ENCODE measurements at regions not wholly inside any gene's neighbourhood (a gene's known extent, or its start where the extent isn't known, plus 50 kb on each side); places are given as distances from the start of the nearest gene placed in this dataset.

DNA sequence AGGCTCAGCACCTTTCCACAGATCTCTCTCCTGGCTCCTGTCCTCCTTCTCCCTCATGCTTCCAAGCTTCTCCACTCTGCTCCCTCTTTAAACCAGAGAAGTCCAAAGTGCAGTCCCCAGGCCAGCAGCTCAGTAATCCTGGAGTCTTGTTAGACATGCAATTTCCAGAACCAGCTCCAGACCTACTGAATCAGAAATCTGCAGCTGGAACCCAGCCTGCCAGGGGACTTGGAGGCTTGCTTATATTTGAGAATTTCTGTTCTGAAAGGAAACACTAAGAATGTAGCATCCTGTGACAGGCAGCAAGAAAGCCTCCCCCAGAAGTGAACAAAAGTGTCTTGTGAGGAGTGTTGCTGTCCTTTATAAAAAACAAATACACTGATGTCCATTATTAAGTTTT lies 438.1 kb downstream of the BCKDHB start:
- DNase-seq = no peak
- no peak for TF ChIP-seq GATA1 (IDR thresholded peaks at IDR 0.05; ENCODE audit: low read depth, low read length)
- no peak for TF ChIP-seq POLR2A (IDR thresholded peaks at IDR 0.05; ENCODE audit: low read length)

DNA sequence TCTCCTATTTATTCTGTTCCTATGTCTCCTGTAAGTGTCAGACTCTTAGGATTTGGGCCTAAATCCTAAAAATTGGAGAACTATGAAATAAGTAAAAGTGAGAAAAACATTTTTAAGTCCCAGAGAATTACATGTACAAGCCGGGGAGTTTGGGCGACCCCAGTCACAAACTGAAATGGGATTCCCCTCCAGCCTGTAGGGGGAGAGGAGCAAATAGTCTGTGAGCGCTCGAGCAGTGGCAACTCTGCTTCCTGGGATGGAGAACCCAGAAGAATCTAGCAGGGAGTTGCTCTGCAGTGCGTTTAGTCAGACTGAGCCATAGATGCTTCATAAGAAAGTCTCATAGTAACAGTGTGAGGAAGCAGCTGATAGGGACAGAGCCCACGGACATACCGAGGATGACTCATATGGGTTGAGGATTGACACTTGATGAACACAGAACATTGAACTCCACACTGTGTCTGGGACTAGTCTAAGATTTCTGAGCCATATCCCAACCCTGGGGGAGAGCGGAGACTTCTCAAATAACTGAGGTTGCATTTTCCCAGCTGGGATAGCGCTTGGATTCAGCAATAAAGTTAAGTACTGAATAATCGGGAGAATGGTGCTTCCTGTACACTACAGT lies 437.2 kb downstream of the BCKDHB start:
- TF ChIP-seq GATA1 (IDR thresholded peaks at IDR 0.05; ENCODE audit: low read depth, low read length) (no peak), POLR2A (IDR thresholded peaks at IDR 0.05; ENCODE audit: low read length) (no peak)
- DNase-seq = no peak

DNA sequence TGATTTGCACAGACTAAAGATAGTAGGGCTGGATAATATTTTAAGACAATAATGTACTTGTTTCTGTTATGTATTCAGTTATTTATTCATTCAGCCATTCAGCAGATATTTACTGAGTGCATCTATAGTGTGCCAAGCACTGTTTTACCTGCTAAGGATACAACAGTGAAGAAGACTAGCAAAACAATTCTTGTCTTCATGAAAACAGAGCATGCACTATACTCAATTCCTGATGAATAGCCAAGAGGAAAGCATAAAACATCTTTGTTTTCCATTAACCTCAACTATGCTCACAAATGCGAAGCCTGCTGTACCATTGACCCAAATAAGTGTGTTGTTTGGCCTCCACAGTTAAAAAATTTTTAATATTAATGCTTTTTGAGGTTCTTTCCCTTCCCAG lies 436.7 kb downstream of the BCKDHB start:
- no peak for DNase-seq
- no peak for TF ChIP-seq GATA1 (IDR thresholded peaks at IDR 0.05; ENCODE audit: low read depth, low read length)
- no peak for TF ChIP-seq POLR2A (IDR thresholded peaks at IDR 0.05; ENCODE audit: low read length)

DNA sequence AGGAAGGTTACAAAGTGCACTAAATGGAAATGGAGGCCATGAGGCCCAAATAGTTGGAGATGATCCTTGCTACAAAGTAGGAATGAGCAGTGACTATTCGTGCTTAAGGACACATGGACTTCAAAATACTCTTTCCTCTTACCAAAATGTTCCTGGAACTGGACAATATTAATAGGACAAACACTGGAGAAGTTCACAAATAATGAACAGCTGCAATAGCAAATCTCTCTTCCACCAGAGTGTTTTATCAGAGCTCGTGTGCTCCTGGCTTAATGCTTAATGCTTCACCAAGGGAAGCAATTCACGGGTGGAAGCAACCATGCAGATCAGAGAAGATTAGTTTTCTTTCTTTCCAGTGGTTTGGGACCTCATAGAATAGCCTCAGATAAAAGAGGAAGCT lies 435.4 kb downstream of the BCKDHB start:
- no peak for DNase-seq
- TF ChIP-seq GATA1 (IDR thresholded peaks at IDR 0.05; ENCODE audit: low read depth, low read length) = no peak
- TF ChIP-seq POLR2A (IDR thresholded peaks at IDR 0.05; ENCODE audit: low read length) = no peak

DNA sequence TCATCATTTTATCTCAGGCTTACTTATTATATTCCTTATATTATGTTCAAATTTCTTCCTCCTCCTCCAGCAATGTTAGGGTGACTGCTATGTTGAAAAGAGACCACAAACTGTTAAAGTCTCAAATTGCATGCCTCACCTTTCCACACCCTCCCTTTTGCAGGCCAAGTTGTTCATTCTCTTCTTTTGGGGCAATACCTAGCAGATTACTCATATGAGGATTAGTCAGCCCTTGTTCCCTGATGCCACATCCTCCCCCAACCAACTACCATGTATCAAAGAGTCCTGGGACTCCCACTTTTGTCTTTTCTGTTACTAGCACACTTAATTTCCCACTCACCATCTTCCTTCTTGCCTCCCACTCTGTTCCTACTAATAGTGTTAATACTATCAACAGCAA lies 434.7 kb downstream of the BCKDHB start:
- no peak for TF ChIP-seq POLR2A (IDR thresholded peaks at IDR 0.05; ENCODE audit: low read length)
- no peak for TF ChIP-seq GATA1 (IDR thresholded peaks at IDR 0.05; ENCODE audit: low read depth, low read length)
- no peak for DNase-seq

DNA sequence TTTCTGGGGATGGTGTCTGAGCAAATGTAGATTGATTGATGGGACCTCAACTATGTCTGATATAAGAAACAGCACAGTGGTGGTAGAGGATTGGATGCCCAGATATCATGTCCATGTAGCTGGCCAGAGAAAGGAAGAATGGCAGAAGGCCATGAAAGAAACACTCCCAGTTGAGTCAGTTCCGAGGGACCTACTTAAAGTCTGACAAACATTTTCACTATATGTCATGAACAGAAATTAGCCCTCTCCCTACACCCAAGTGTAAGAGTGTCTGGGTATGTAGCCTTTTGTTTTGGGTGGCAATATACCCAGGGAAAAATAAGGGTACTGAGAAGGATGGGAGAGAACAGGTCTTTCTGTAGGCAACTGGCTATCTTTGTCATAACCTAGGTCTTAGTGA lies 434.2 kb downstream of the BCKDHB start:
- TF ChIP-seq POLR2A (IDR thresholded peaks at IDR 0.05; ENCODE audit: low read length) = no peak
- no peak for TF ChIP-seq GATA1 (IDR thresholded peaks at IDR 0.05; ENCODE audit: low read depth, low read length)
- DNase-seq = no peak

DNA sequence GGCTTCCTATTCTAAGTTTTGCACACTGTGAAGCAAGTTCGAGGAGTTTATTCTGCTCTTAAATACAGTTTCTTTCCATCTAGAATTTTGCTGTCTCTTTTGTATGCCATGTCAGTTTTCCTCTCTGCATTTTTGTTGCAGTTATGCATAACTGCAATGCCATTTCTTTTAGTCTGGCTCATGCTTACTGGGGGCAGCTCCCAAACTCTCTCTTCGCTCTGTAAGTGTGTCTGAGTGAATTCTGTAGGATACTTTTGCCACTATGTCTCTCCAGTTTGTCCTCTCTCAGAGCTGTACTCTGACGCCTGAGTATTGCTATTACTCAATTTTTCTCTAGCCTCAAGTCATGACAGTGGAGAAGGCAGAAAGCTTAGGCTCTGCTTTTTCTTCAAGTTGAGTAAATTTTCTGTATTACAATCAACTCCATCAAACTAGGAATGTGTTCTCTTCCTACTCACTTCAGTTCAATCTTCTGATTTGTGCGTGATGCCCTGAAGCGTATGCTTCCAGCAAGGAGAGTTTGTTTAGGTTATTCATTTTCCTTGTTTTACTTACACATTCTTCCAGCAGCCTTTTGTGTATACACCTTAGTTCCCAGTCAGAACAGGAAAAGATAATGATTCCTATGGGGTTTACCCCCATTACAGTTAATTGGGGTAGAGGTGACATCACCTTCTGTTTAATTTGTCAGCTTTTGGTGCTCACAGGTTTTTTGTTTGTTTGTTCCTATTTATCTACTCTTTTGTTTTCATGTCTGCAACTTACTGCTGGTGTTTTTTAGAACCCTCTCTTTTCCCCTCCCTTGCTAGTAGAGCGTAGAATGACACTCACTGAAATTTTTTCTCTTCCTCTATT lies 430.9 kb downstream of the BCKDHB start:
- DNase-seq = no peak
- TF ChIP-seq GATA1 (IDR thresholded peaks at IDR 0.05; ENCODE audit: low read depth, low read length) = no peak
- TF ChIP-seq POLR2A (IDR thresholded peaks at IDR 0.05; ENCODE audit: low read length) = no peak

DNA sequence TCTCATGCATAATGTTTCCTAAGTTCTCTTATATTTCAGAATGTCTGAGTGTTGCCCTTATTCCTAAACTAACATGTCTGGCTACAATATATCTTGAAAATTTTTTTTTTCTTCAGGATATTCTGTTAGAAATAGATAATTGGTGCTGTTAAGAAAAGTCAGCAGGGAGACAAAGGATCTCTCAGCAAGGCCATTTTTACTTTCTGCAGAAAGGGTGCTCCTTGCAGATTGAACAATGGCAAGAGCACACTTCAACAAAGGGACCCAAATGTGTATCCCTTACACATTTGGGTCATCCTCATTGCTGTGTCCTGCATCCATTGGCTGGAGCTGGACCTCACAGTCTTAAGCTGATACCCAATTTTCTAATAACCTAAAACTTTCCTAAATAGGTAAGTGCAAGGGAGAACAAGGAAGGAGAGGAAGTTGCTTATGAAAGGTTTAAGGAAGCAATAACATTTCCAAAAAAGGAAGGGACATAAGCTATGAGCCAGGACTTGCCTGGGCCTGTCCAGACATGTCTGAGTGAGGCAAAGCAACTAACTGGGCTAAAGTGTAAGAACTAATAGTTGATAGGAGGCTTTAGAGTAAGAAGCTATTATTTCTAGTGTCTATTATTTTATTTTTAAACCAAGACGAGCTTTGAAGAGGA lies 429.6 kb downstream of the BCKDHB start:
- peak in 1 of 2 experiments; percentile 13 for DNase-seq
- no peak for TF ChIP-seq POLR2A (IDR thresholded peaks at IDR 0.05; ENCODE audit: low read length)
- TF ChIP-seq GATA1 (IDR thresholded peaks at IDR 0.05; ENCODE audit: low read depth, low read length) = no peak

DNA sequence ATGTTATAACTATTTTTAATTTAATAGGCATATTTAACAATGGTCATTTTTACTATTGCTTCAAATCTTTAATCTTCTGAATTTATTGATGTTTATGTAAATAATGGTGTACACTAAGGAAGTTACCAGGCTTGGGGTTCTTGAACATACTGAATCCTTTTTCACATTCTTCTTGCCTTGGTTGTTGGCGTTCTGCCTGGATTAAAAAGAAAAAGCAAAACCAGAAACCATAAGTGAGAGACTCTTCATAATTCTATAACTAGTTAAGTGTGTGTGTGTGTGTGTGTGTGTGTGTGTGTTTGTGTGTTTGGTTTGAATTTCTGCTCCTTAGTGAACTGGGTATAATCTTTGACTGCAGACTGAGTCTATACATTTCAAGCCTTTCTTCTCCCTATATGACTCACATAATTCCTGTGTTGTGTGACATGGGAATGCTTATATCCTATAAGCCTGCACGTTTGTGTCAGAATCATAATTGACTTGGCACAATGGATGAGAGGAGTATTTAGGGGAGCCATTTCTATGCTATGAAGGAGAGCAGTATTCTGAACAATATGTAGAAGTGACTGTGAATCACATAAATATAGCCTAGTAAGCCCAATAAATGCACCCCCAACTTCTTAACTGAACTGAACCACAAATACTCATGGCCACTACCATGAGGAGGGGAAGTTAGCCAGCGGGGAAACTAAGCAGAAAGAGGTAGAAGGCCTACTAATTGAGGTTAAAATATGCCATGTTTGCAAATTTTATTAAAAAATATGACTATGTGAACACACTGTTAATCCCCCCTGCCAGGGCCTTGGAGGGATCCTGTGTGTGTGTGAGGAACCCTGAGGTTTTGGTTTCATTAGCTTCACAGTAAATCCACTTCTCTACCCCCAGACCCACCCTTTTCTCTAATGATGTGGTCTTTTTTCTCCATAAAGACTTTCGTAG lies 425.5 kb downstream of the BCKDHB start:
- TF ChIP-seq GATA1 (IDR thresholded peaks at IDR 0.05; ENCODE audit: low read depth, low read length) = no peak
- no peak for TF ChIP-seq POLR2A (IDR thresholded peaks at IDR 0.05; ENCODE audit: low read length)
- DNase-seq = no peak

DNA sequence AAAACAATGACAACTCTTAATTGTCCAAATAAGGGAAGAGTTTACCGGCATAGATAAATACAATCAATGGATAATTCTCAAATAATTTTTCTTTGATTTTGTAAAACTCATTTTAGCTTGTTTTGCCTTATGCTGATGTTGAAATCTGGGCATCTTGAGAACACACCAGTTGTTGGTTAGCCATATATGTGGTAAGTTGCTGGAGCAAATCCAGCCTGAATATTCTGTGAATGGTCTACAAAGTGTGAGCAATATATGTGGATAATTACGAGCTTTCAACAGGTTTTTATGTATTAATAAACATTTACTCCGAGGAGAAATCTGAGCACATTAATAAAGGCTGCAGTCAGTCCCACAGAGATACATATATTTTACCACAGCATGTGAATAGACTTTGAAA lies 423.6 kb downstream of the BCKDHB start:
- DNase-seq = no peak
- TF ChIP-seq POLR2A (IDR thresholded peaks at IDR 0.05; ENCODE audit: low read length) = no peak
- no peak for TF ChIP-seq GATA1 (IDR thresholded peaks at IDR 0.05; ENCODE audit: low read depth, low read length)

DNA sequence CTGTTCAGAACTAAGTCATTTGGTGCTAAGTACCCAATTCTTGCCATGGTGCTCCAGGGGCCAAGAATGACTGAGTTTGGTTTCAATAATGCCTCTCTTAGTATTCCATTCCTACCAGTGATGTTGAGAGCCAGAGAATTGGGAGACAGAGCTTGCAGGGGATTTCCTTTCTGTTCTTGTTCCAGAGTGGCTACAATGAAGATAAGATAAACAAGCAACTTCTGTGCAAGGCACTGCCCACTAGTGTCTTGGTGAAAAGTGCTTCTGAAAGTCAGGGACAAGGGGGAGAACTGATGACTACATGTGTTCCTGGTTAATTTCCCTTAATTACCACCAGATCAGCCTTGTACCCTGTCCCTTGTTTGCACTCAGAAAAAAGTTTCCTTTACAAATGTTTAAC lies 421.6 kb downstream of the BCKDHB start:
- TF ChIP-seq POLR2A (IDR thresholded peaks at IDR 0.05; ENCODE audit: low read length) = no peak
- no peak for TF ChIP-seq GATA1 (IDR thresholded peaks at IDR 0.05; ENCODE audit: low read depth, low read length)

DNA sequence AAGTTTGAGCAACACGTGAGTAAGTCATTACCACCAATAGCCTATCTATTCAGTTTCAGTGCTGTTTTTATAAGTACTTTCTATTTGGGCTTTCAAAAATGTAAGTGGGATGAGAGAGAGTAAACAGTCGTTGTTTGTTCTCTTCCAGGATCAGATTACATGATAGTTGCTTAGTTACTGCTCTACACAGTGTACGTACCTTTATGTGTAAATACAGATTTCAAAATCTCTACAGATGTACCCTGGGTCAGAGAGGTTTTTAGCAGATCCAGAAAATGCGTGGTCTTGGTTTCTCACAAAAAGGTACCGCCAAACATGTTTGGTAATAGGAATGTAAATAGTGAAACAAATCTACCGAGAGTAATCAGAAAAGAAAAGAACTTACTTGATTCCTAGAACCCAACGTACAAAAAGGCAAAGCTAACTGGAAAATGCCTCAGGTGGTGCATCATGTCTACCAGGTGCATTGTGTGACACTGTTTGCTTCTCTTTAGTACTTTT lies 421.1 kb downstream of the BCKDHB start:
- no peak for TF ChIP-seq POLR2A (IDR thresholded peaks at IDR 0.05; ENCODE audit: low read length)
- TF ChIP-seq GATA1 (IDR thresholded peaks at IDR 0.05; ENCODE audit: low read depth, low read length) = no peak
- DNase-seq = no peak

More for the DNA sequence above, 421.6 kb downstream of the BCKDHB start:
- no peak for DNase-seq

DNA sequence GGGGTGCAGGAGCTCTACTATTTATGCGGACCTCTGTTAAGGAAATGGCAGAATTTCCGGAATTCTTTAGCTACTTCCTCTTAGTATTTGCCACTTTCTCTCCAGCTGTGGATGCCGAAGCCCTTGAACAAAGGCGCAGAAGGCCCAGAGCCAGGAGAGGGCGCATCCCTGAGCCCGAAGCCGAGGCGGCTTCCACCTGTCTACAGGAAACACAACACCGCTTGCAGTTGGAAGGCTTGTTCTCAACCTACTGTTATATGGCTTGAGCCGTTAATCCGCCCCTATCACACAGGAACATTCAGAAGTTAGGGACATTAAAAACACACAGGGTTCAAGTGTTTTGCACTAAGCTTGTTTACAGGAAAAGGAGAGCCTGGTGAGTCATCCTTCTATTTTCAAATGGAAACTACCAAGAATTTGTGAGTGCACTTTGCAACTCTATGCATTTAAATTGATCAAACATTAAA lies 417.1 kb downstream of the BCKDHB start:
- no peak for TF ChIP-seq GATA1 (IDR thresholded peaks at IDR 0.05; ENCODE audit: low read depth, low read length)
- TF ChIP-seq POLR2A (IDR thresholded peaks at IDR 0.05; ENCODE audit: low read length) = no peak
- no peak for DNase-seq

Measured in erythroblast (primary cell).